GM19328 (cell line): ENCODE measurements at regions not wholly inside any gene's neighbourhood (a gene's known extent, or its start where the extent isn't known, plus 50 kb on each side); places are given as distances from the start of the nearest gene placed in this dataset.
"Not testable (repeated sequence)": the region's sequence is repeated elsewhere in the genome, so short reads cannot be mapped to it uniquely, and the experiment has no call there.

Experiments used
- ATAC-seq: cut with Tn5 transposase; IDR thresholded peaks from one replicate; pipeline ENCODE4 v1.9.1; 2021; ENCODE audit warnings: mild to moderate bottlenecking, moderate library complexity; ENCODE audit not compliant: unreplicated experiment

- ATAC-seq: no peak
Observed at GRCh38 chr10:83713423-83713822, 425.9 kb upstream of the GHITM start.

- no peak for ATAC-seq
Observed at GRCh38 chr10:83723080-83723479, 416.2 kb upstream of the GHITM start.

- peak; percentile 92 for ATAC-seq
Observed at GRCh38 chr10:83724471-83725241, 414.7 kb upstream of the GHITM start.

- no peak for ATAC-seq
Observed at GRCh38 chr10:83725567-83725966, 413.7 kb upstream of the GHITM start.

- no peak for ATAC-seq
Observed at GRCh38 chr10:83734278-83734677, 405.0 kb upstream of the GHITM start.

- ATAC-seq: no peak
Observed at GRCh38 chr10:83736008-83736407, 403.3 kb upstream of the GHITM start.

GRCh38 chr10:83750604-83751003, 388.7 kb upstream of the GHITM start:
- ATAC-seq: no peak

- no peak for ATAC-seq
Observed at GRCh38 chr10:83753490-83753889, 385.8 kb upstream of the GHITM start.

GRCh38 chr10:83754857-83755256, 384.5 kb upstream of the GHITM start:
- ATAC-seq: no peak

- ATAC-seq: no peak
Observed at GRCh38 chr10:83760142-83760541, 379.2 kb upstream of the GHITM start.

- ATAC-seq: no peak
Observed at GRCh38 chr10:83764666-83765065, 374.6 kb upstream of the GHITM start.

GRCh38 chr10:83765731-83766130, 373.6 kb upstream of the GHITM start:
- no peak for ATAC-seq

GRCh38 chr10:83769281-83769820, 370.0 kb upstream of the GHITM start:
- no peak for ATAC-seq

GRCh38 chr10:83786701-83787100, 352.6 kb upstream of the GHITM start:
- ATAC-seq: not testable (repeated sequence)

GRCh38 chr10:83801983-83802382, 337.3 kb upstream of the GHITM start:
- ATAC-seq: no peak

GRCh38 chr10:83806717-83807116, 332.6 kb upstream of the GHITM start:
- ATAC-seq: no peak

GRCh38 chr10:83809001-83809400, 330.3 kb upstream of the GHITM start:
- ATAC-seq: no peak

GRCh38 chr10:83816942-83817341, 322.4 kb upstream of the GHITM start:
- no peak for ATAC-seq

- no peak for ATAC-seq
Observed at GRCh38 chr10:83817797-83818196, 321.5 kb upstream of the GHITM start.

GRCh38 chr10:83819609-83820008, 319.7 kb upstream of the GHITM start:
- no peak for ATAC-seq

GRCh38 chr10:83820033-83820432, 319.3 kb upstream of the GHITM start:
- no peak for ATAC-seq

GRCh38 chr10:83824099-83824498, 315.2 kb upstream of the GHITM start:
- no peak for ATAC-seq

GRCh38 chr10:83834096-83834495, 305.2 kb upstream of the GHITM start:
- ATAC-seq: no peak
